ENCODE measurements at regions not wholly inside any gene's neighbourhood (a gene's known extent, or its start where the extent isn't known, plus 50 kb on each side); places are given as distances from the start of the nearest gene placed in this dataset.

DNA sequence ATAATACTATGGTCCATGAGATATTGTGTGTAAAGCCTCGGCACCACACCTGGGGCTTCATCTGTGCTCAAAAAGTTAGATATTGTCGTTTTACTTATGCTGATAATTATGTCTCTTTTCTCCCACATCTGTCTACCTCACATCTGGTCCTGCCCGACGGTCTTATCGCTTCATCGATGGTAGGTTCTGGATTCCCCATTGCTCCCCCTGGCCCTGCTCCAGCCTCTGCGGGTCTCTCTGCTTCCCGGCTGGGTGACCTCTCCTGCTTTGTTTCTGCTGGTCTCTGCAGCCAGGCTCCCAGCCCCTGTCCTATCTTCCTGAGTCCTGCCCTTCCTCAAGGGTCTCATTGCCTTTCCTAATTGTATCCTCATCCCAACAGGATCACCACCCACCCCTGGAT is 294.2 kb downstream of the NDUFA10 start:
- TF ChIP-seq, protein P1, sequence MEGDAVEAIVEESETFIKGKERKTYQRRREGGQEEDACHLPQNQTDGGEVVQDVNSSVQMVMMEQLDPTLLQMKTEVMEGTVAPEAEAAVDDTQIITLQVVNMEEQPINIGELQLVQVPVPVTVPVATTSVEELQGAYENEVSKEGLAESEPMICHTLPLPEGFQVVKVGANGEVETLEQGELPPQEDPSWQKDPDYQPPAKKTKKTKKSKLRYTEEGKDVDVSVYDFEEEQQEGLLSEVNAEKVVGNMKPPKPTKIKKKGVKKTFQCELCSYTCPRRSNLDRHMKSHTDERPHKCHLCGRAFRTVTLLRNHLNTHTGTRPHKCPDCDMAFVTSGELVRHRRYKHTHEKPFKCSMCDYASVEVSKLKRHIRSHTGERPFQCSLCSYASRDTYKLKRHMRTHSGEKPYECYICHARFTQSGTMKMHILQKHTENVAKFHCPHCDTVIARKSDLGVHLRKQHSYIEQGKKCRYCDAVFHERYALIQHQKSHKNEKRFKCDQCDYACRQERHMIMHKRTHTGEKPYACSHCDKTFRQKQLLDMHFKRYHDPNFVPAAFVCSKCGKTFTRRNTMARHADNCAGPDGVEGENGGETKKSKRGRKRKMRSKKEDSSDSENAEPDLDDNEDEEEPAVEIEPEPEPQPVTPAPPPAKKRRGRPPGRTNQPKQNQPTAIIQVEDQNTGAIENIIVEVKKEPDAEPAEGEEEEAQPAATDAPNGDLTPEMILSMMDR (optimal IDR thresholded peaks at IDR 0.05 in 1 of 3, IDR thresholded peaks at IDR 0.05 in 1 of 3, conservative IDR thresholded peaks at IDR 0.05 in 1 of 3; ENCODE audit: extremely low read depth in 1 of 3, insufficient read depth in 2 of 3, low read length in 3 of 3), result no peak
- TF ChIP-seq EZH2 (IDR thresholded peaks at IDR 0.05; ENCODE audit: low read length), result no peak

All from keratinocyte (primary cell).